K562 (cell line): ENCODE measurements at regions not wholly inside any gene's neighbourhood (a gene's known extent, or its start where the extent isn't known, plus 50 kb on each side); places are given as distances from the start of the nearest gene placed in this dataset.

Experiments
- ATAC-seq: fragments of 200-7000 bp; cut with Tn5 transposase; 3 replicates; pipeline ENCODE4 v1.9.1; 2020; ENCODE audit warnings: moderate library complexity
- BruUV-seq: library from RNA; stranded (reverse); fragments of 400-500 nt; replicated peaks from 2 replicates; lab custom pipeline; 2021; lab: Mats Ljungman, UMichigan
- CTCF ChIA-PET: fragments of 300-600 bp; formaldehyde crosslinking; extraction: SDS; loops from one replicate; lab custom pipeline; 2021; ENCODE audit warnings: low intra/inter-chr PET ratio; lab: Yijun Ruan, JAX
- POLR2A ChIA-PET: fragments of 300-600, 350-650 bp; sonication (Branson Sonifier 250); formaldehyde crosslinking; extraction: SDS; loops from one replicate; lab custom pipeline; 2021; ENCODE audit warnings: antibody characterized with exemption, inconsistent platforms; lab: Yijun Ruan, JAX
- DNase-seq, 4 experiments: peaks; one replicate each; pipeline versions ENCODE4 v3.0.0 to v3.0.0-alpha.2; 2011 to 2018; ENCODE audit warnings: low spot score in 3 of 4, mixed read lengths in 3 of 4; ENCODE audit errors: extremely low read depth in 1 of 4
- FAIRE-seq: peaks from 2 replicates; lab custom pipeline; 2011; peaks lifted over from hg19 to GRCh38; lab: Jason Lieb, UNC
- H2AFZ ChIP-seq: 2 replicates; pipeline ENCODE4 v1.6.0; 2011; ENCODE audit warnings: low read depth, low read length, control low read depth, inconsistent platforms
- H3K27ac ChIP-seq: fragments of 200-600 bp; 3 replicates; pipeline ENCODE4 v1.8.0; 2011; ENCODE audit warnings: low read depth, mild to moderate bottlenecking, control low read depth, inconsistent platforms, low read length, moderate library complexity, mixed read lengths; ENCODE audit errors: extremely low read depth
- H3K27me3 ChIP-seq, 2 experiments: fragments of 300-600 bp in 1 of 2; 2 replicates in 1 of 2; 3 replicates in 1 of 2; pipeline versions ENCODE4 v1.6.0 to v1.8.0; 2011; ENCODE audit warnings: inconsistent platforms in 2 of 2, low read length in 2 of 2, mild to moderate bottlenecking in 1 of 2, mixed read lengths in 1 of 2, moderate library complexity in 1 of 2; ENCODE audit not compliant: control insufficient read depth in 2 of 2, insufficient read depth in 2 of 2
- H3K36me3 ChIP-seq: fragments of 300-600 bp; 3 replicates; pipeline ENCODE4 v1.8.0; 2011; ENCODE audit warnings: mild to moderate bottlenecking, low read length, inconsistent platforms; ENCODE audit not compliant: control insufficient read depth, insufficient read depth
- H3K4me1 ChIP-seq, 2 experiments: fragments of 200-600 bp in 1 of 2; replicated peaks in 1 of 2; 2 replicates in 1 of 2; 3 replicates in 1 of 2; pipeline versions ENCODE4 v1.5.1 to v1.8.0; 2011; ENCODE audit warnings: inconsistent platforms in 2 of 2, low read length in 2 of 2, mild to moderate bottlenecking in 1 of 2, mixed read lengths in 1 of 2, moderate library complexity in 1 of 2; ENCODE audit not compliant: control insufficient read depth in 2 of 2, insufficient read depth in 2 of 2
- H3K4me2 ChIP-seq: 2 replicates; pipeline ENCODE4 v1.6.1; 2011; ENCODE audit warnings: low read length, control low read depth, inconsistent platforms, mixed read lengths; ENCODE audit not compliant: insufficient read depth
- H3K4me3 ChIP-seq: fragments of 200-600 bp; sonication (generic), shearing (Covaris generic); 2 replicates; pipeline ENCODE4 v1.5.1; 2016; ENCODE audit warnings: control low read depth, inconsistent platforms
- H3K79me2 ChIP-seq: fragments of 200-600 bp; 3 replicates; pipeline ENCODE4 v1.8.0; 2011; ENCODE audit warnings: low read length, inconsistent platforms; ENCODE audit not compliant: control insufficient read depth, insufficient read depth
- H3K9ac ChIP-seq, 2 experiments: 2 replicates each; pipeline versions ENCODE4 v1.6.0 to v1.6.1; 2011; ENCODE audit warnings: low read depth in 2 of 2, low read length in 2 of 2, control low read depth in 1 of 2, inconsistent platforms in 1 of 2, mild to moderate bottlenecking in 1 of 2, mixed read lengths in 1 of 2; ENCODE audit not compliant: insufficient read depth in 1 of 2
- H3K9me1 ChIP-seq: one replicate; pipeline ENCODE4 v1.6.0; 2011; ENCODE audit warnings: inconsistent platforms, mild to moderate bottlenecking, low read length, moderate library complexity; ENCODE audit not compliant: control insufficient read depth, insufficient read depth
- H3K9me3 ChIP-seq: replicated peaks from 2 replicates; pipeline ENCODE4 v1.5.1; 2011; ENCODE audit warnings: low read depth, low read length, inconsistent platforms; ENCODE audit not compliant: control insufficient read depth, insufficient read depth
- H4K20me1 ChIP-seq: replicated peaks from 2 replicates; pipeline ENCODE4 v1.6.1; 2011; ENCODE audit warnings: low read length, inconsistent platforms, mixed read lengths; ENCODE audit not compliant: control insufficient read depth, insufficient read depth
- CC2D1A ChIP-seq: fragments of 450-650 bp; IDR thresholded peaks from 2 replicates; pipeline ENCODE4 v1.6.1; 2017; ENCODE audit warnings: mild to moderate bottlenecking
- CREB1 ChIP-seq, 2 experiments: sonication (generic) in 1 of 2; formaldehyde crosslinking in 1 of 2; IDR thresholded peaks; 2 replicates each; pipeline versions ENCODE4 v1.6.1 to v1.8.0; 2012 to 2022; ENCODE audit warnings: inconsistent platforms in 1 of 2, mild to moderate bottlenecking in 1 of 2, missing genetic modification reagents in 1 of 2, moderate library complexity in 1 of 2
- KAT2B ChIP-seq: IDR thresholded peaks from one replicate; pipeline ENCODE4 v1.6.1; 2012; ENCODE audit warnings: low read depth, mild to moderate bottlenecking, control low read depth, inconsistent platforms, low read length, moderate library complexity
- KLF13 ChIP-seq: fragments of 450-650 bp; IDR thresholded peaks from 2 replicates; pipeline ENCODE4 v1.6.1; 2016; ENCODE audit warnings: missing genetic modification characterization, low read depth, mild to moderate bottlenecking, missing compliant biosample characterization, moderate library complexity, borderline replicate concordance
- MTA1 ChIP-seq: fragments of 450-650 bp; IDR thresholded peaks from 2 replicates; pipeline ENCODE4 v1.6.1; 2017; ENCODE audit warnings: borderline replicate concordance
- PCBP2 ChIP-seq: fragments of 200-400 bp; formaldehyde crosslinking; IDR thresholded peaks from 2 replicates; pipeline ENCODE4 v1.6.1; 2018; ENCODE audit warnings: low read length, low read depth, mild to moderate bottlenecking, moderate library complexity; ENCODE audit not compliant: poor library complexity, severe bottlenecking
- RUNX1 ChIP-seq: sonication (generic); IDR thresholded peaks from 2 replicates; pipeline ENCODE4 v1.6.1; 2016; ENCODE audit warnings: antibody characterized with exemption, low read depth
- ZNF174 ChIP-seq: fragments of 250-450 bp; sonication (Bioruptor Pico); IDR thresholded peaks from 2 replicates; pipeline ENCODE4 v1.4.0; 2020; ENCODE audit warnings: mild to moderate bottlenecking
- ZNF780A ChIP-seq: fragments of 250-450 bp; sonication (Bioruptor Pico); IDR thresholded peaks from 2 replicates; pipeline ENCODE4 v1.5.0; 2021; ENCODE audit warnings: mild to moderate bottlenecking
- WGBS: fragments of 100-300 bp; shearing (Covaris generic); methylation state at CpG from one replicate; pipeline ENCODE4 v1.1.6; 2016; ENCODE audit warnings: low coverage, mixed read lengths; ENCODE audit not compliant: insufficient coverage; ENCODE audit errors: missing lambda C conversion rate; 5-methylcytosine and 5-hydroxymethylcytosine counted together
- in situ Hi-C: fragments of 300-500 bp; cut with MboI; formaldehyde crosslinking; loops from 4 replicates; pipeline ENCODE4 v1.15.0; 2018; ENCODE audit warnings: inconsistent platforms, mixed read lengths
- intact Hi-C: fragments of 100-400 bp; cut with micrococcal nuclease; formaldehyde crosslinking; loops from 2 replicates; pipeline ENCODE4 v1.14.2; 2022
- TF ChIP-seq, protein P1 (sequence below): sonication (generic); formaldehyde crosslinking; IDR thresholded peaks from 2 replicates; pipeline ENCODE4 v1.8.0; 2022; ENCODE audit warnings: missing genetic modification reagents, mild to moderate bottlenecking, borderline replicate concordance
- TF ChIP-seq, protein P2 (sequence below): fragments of 450-650 bp; IDR thresholded peaks from one replicate; pipeline ENCODE4 v1.6.1; 2018; ENCODE audit warnings: mild to moderate bottlenecking, moderate library complexity; ENCODE audit not compliant: partially characterized antibody

DNA sequence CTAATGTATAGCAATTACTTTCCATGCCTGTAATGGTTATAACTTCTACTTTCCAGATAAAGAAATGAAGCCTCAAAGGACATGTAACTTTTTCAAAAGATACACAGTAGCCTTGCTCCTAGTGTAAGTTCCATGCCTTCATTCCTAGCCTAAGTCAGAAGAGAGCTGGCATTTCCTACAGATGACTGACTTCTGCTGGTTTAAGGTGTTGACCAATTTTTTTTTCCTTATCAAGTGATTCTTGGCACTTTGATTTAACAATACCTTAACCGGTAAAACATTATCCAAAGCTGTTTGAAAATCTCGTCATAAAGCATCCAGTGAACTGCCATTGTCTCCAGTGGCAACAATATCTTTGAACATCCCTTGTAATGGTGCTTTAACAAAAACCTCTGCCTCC, 145.1 kb upstream of the VCX3A start:
- ChIA-PET POLR2A (no interaction called here), CTCF (no interaction called here)
- Histone ChIP-seq H3K36me3 (no peaks in the 10 kb centered on the region), H3K9ac (no peak overlapping the region), H3K4me3 (no peak overlapping the region), H3K9me3 (no peaks in the 10 kb centered on the region), H3K27me3 (no peaks in the 10 kb centered on the region), H3K79me2 (no peaks in the 10 kb centered on the region), H4K20me1 (no peaks in the 10 kb centered on the region), H3K9me1 (no peaks in the 10 kb centered on the region), H3K4me2 (no peak overlapping the region), H3K4me1 (no peaks in the 10 kb centered on the region), H2AFZ (no peak overlapping the region), H3K27ac (no peak overlapping the region)
- in situ Hi-C loops: no loop called here
- FAIRE-seq (no peak), DNase-seq (no peak), ATAC-seq (no peak)
- no TSS peak for BruUV-seq
- WGBS: 0% methylated on average over 2 of the region's 2 CpGs
- intact Hi-C loops: no loop called here
- TF ChIP-seq, protein P1, sequence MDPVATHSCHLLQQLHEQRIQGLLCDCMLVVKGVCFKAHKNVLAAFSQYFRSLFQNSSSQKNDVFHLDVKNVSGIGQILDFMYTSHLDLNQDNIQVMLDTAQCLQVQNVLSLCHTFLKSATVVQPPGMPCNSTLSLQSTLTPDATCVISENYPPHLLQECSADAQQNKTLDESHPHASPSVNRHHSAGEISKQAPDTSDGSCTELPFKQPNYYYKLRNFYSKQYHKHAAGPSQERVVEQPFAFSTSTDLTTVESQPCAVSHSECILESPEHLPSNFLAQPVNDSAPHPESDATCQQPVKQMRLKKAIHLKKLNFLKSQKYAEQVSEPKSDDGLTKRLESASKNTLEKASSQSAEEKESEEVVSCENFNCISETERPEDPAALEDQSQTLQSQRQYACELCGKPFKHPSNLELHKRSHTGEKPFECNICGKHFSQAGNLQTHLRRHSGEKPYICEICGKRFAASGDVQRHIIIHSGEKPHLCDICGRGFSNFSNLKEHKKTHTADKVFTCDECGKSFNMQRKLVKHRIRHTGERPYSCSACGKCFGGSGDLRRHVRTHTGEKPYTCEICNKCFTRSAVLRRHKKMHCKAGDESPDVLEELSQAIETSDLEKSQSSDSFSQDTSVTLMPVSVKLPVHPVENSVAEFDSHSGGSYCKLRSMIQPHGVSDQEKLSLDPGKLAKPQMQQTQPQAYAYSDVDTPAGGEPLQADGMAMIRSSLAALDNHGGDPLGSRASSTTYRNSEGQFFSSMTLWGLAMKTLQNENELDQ (CRISPR knock-in tag): no peak
- no peak for TF ChIP-seq ZNF174 (CRISPR knock-in tag)
- TF ChIP-seq, protein P2, sequence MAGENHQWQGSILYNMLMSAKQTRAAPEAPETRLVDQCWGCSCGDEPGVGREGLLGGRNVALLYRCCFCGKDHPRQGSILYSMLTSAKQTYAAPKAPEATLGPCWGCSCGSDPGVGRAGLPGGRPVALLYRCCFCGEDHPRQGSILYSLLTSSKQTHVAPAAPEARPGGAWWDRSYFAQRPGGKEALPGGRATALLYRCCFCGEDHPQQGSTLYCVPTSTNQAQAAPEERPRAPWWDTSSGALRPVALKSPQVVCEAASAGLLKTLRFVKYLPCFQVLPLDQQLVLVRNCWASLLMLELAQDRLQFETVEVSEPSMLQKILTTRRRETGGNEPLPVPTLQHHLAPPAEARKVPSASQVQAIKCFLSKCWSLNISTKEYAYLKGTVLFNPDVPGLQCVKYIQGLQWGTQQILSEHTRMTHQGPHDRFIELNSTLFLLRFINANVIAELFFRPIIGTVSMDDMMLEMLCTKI: no peak
- TF ChIP-seq MTA1: no peak
- TF ChIP-seq CC2D1A: no peak
- TF ChIP-seq CREB1 (IDR thresholded peaks at IDR 0.05): no peak
- TF ChIP-seq CREB1 (CRISPR knock-in tag; IDR thresholded peaks at IDR 0.05): no peak
- no peak for TF ChIP-seq RUNX1
- TF ChIP-seq PCBP2: no peak
- no peak for TF ChIP-seq KAT2B
- no peak for TF ChIP-seq ZNF780A (CRISPR knock-in tag)
- no peak for TF ChIP-seq KLF13
